ENCODE measurements at regions not wholly inside any gene's neighbourhood (a gene's known extent, or its start where the extent isn't known, plus 50 kb on each side); places are given as distances from the start of the nearest gene placed in this dataset.

DNA sequence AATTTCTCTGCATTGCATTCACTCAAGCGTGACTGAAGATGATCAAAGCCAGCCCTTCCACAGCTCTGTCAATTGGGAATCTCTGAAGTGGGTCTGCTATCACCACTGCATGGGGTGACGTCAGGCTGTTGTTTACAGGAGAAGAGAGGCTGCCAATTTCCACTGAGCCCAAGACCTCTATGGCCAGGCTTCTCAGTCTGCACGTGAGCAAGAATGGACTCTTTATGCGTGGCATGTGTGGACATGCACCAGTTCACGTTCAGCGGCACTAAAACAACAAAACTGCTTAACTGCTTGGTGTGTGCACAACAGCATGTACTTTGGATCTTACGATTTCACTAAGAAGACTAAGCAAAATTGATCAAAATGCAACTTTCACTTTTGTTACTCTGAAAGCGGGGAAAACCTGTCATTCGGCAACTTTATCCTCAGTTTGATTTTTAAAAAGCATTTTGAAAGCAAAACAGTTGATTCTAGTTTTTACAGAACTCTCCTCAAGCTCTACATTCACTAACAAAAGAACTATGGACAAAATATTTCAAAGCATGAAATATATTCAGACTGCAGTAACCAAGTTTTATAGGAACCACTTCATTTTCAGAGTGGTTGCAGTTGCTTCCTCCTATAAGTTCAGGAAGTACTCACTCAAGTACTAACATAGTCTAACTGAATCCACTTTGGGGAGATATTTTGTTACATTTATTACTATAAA, 77.0 kb upstream of the SERTAD2 start:
- TF ChIP-seq YY1 (IDR thresholded peaks at IDR 0.05; ENCODE audit: insufficient read depth, insufficient read length) (no peak), SUZ12 (IDR thresholded peaks at IDR 0.05; ENCODE audit: extremely low read depth, insufficient read depth, insufficient read length) (no peak), ZNF274 (IDR thresholded peaks at IDR 0.05; ENCODE audit: low read depth, low read length) (no peak)
- H3K9me3 ChIP-seq (ENCODE audit: insufficient read depth, low read length): no peaks in the 10 kb centered on the region
- H3K4me3 ChIP-seq (ENCODE audit: insufficient read length, low read depth): no peak overlapping the region
- peaks cover 3% of the 10 kb centered on the region for H3K4me1 ChIP-seq (ENCODE audit: insufficient read depth, insufficient read length)
- no peak for DNase-seq (ENCODE audit: low read depth, low spot score)
- no peaks in the 10 kb centered on the region for H3K27me3 ChIP-seq (ENCODE audit: insufficient read depth, insufficient read length)
- no peak overlapping the region for H3K9ac ChIP-seq (ENCODE audit: insufficient read length, low read depth)
- H3K36me3 ChIP-seq (ENCODE audit: insufficient read depth, insufficient read length, low read length): no peaks in the 10 kb centered on the region

DNA sequence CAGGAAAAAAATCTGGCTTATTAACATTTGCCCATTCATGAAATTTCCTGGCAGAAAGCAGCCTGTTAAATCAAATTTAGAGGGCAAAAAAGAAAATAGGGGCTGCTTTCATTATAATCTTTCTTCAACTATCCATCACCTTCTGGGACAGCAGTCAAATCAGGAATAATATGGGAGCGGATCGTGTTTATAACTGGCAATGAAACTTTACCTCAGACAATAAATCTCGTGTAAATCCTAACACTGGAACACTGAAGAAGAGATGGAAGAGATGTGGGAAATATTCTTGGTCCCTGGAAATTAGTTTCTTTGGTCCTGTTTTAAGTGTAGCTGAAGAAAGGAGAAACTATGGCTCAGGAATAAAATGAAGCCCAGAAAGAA, 77.5 kb upstream of the SERTAD2 start:
- Histone ChIP-seq H3K9me3 (ENCODE audit: insufficient read depth, low read length) (no peaks in the 10 kb centered on the region), H3K36me3 (ENCODE audit: insufficient read depth, insufficient read length, low read length) (no peaks in the 10 kb centered on the region), H3K27me3 (ENCODE audit: insufficient read depth, insufficient read length) (no peaks in the 10 kb centered on the region), H3K4me3 (ENCODE audit: insufficient read length, low read depth) (no peak overlapping the region), H3K4me1 (ENCODE audit: insufficient read depth, insufficient read length) (peaks cover 3% of the 10 kb centered on the region), H3K9ac (ENCODE audit: insufficient read length, low read depth) (no peak overlapping the region)
- no peak for DNase-seq (ENCODE audit: low read depth, low spot score)
- TF ChIP-seq ZNF274 (IDR thresholded peaks at IDR 0.05; ENCODE audit: low read depth, low read length) (no peak), YY1 (IDR thresholded peaks at IDR 0.05; ENCODE audit: insufficient read depth, insufficient read length) (no peak), SUZ12 (IDR thresholded peaks at IDR 0.05; ENCODE audit: extremely low read depth, insufficient read depth, insufficient read length) (no peak)

DNA sequence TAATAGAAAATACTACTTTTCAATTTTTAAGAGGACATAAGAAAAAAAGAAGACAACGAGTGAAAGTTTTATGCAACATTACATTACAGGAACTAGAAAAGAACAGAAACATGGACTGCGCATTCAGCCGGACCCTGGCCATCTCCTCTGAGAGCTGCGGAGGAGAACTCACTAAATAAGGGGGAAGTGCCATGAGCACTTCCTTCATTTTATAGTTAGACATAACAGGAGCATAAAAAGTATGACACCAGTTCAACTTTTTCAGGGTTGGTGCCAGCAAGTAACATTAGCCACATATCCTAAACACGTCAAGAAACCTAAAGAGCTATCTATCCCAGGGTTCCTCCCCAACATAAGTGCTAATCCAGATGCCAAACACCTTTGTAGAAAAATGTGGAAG, 78.0 kb upstream of the SERTAD2 start:
- peaks cover 3% of the 10 kb centered on the region for H3K4me1 ChIP-seq (ENCODE audit: insufficient read depth, insufficient read length)
- TF ChIP-seq SUZ12 (IDR thresholded peaks at IDR 0.05; ENCODE audit: extremely low read depth, insufficient read depth, insufficient read length) (no peak), ZNF274 (IDR thresholded peaks at IDR 0.05; ENCODE audit: low read depth, low read length) (no peak), YY1 (IDR thresholded peaks at IDR 0.05; ENCODE audit: insufficient read depth, insufficient read length) (no peak)
- H3K9me3 ChIP-seq (ENCODE audit: insufficient read depth, low read length): no peaks in the 10 kb centered on the region
- H3K27me3 ChIP-seq (ENCODE audit: insufficient read depth, insufficient read length): no peaks in the 10 kb centered on the region
- no peak for DNase-seq (ENCODE audit: low read depth, low spot score)
- H3K9ac ChIP-seq (ENCODE audit: insufficient read length, low read depth): no peak overlapping the region
- H3K4me3 ChIP-seq (ENCODE audit: insufficient read length, low read depth): no peak overlapping the region
- H3K36me3 ChIP-seq (ENCODE audit: insufficient read depth, insufficient read length, low read length): no peaks in the 10 kb centered on the region

DNA sequence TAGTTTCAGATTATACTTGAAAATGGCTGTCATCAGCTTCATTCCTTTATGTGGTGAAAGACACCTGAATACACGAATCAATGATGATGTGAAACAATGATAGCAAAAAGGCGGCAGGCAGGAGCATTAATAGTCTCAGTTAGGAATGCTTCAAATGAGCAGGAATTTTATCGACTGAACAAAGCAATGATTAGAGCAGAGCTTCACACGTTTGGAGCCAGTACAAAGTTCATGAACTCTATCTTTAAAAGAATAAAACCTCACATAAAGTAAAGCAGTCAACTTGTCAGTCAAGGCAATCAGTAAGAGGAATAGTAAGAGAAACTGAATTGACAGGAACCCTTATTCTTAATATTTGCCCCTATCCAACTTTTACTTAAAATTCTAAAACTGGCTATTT, 78.4 kb upstream of the SERTAD2 start:
- Histone ChIP-seq H3K9me3 (ENCODE audit: insufficient read depth, low read length) (no peaks in the 10 kb centered on the region), H3K4me1 (ENCODE audit: insufficient read depth, insufficient read length) (peaks cover 3% of the 10 kb centered on the region), H3K36me3 (ENCODE audit: insufficient read depth, insufficient read length, low read length) (no peaks in the 10 kb centered on the region), H3K27me3 (ENCODE audit: insufficient read depth, insufficient read length) (no peaks in the 10 kb centered on the region), H3K9ac (ENCODE audit: insufficient read length, low read depth) (no peak overlapping the region), H3K4me3 (ENCODE audit: insufficient read length, low read depth) (no peak overlapping the region)
- TF ChIP-seq ZNF274 (IDR thresholded peaks at IDR 0.05; ENCODE audit: low read depth, low read length): no peak
- no peak for TF ChIP-seq SUZ12 (IDR thresholded peaks at IDR 0.05; ENCODE audit: extremely low read depth, insufficient read depth, insufficient read length)
- no peak for TF ChIP-seq YY1 (IDR thresholded peaks at IDR 0.05; ENCODE audit: insufficient read depth, insufficient read length)
- DNase-seq (ENCODE audit: low read depth, low spot score): no peak

DNA sequence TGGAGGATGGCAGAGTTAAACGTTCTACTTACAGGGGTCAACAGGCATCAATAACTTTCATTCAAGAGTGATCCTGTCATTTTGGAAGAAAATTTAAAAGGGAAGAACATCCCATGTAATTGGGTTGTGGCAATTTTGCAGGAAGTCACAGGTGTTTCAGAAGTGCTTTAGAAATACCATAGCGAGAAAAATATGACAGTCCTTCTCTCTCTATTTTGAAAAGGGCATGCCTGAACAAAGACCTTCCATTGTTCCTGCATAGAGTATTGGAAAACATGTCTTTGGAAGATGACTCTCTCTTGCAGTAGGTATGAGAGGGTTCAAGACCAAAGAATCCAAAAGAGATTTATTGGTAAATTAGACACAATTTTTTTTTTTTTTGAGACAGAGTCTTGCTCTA, 81.8 kb upstream of the SERTAD2 start:
- TF ChIP-seq SUZ12 (IDR thresholded peaks at IDR 0.05; ENCODE audit: extremely low read depth, insufficient read depth, insufficient read length) (no peak), ZNF274 (IDR thresholded peaks at IDR 0.05; ENCODE audit: low read depth, low read length) (no peak), YY1 (IDR thresholded peaks at IDR 0.05; ENCODE audit: insufficient read depth, insufficient read length) (no peak)
- Histone ChIP-seq H3K9me3 (ENCODE audit: insufficient read depth, low read length) (no peaks in the 10 kb centered on the region), H3K4me3 (ENCODE audit: insufficient read length, low read depth) (no peak overlapping the region), H3K9ac (ENCODE audit: insufficient read length, low read depth) (no peak overlapping the region), H3K4me1 (ENCODE audit: insufficient read depth, insufficient read length) (no peaks in the 10 kb centered on the region), H3K27me3 (ENCODE audit: insufficient read depth, insufficient read length) (no peaks in the 10 kb centered on the region), H3K36me3 (ENCODE audit: insufficient read depth, insufficient read length, low read length) (no peaks in the 10 kb centered on the region)
- no peak for DNase-seq (ENCODE audit: low read depth, low spot score)

DNA sequence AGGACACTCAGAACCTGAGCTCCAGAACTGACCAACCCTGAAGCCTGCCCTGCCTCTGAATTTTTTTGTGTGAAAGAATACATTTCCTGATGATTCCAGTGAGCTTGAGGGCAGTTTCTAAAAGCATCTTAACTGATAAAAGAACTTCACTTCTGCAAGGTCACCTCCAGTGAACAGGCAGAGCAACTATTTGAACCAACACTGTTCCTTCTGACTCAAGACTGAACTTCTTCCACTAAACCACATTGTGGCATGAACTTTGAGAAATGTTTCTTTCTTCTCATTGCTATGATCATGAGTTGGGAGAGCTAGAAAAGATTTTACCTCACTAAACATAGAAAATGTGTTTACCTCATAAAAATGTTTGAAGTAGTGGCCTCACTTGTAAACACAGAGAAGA, 83.8 kb upstream of the SERTAD2 start:
- Histone ChIP-seq H3K9me3 (ENCODE audit: insufficient read depth, low read length) (no peaks in the 10 kb centered on the region), H3K4me3 (ENCODE audit: insufficient read length, low read depth) (no peak overlapping the region), H3K27me3 (ENCODE audit: insufficient read depth, insufficient read length) (no peaks in the 10 kb centered on the region), H3K4me1 (ENCODE audit: insufficient read depth, insufficient read length) (no peaks in the 10 kb centered on the region), H3K9ac (ENCODE audit: insufficient read length, low read depth) (no peak overlapping the region), H3K36me3 (ENCODE audit: insufficient read depth, insufficient read length, low read length) (no peaks in the 10 kb centered on the region)
- TF ChIP-seq ZNF274 (IDR thresholded peaks at IDR 0.05; ENCODE audit: low read depth, low read length) (no peak), YY1 (IDR thresholded peaks at IDR 0.05; ENCODE audit: insufficient read depth, insufficient read length) (no peak), SUZ12 (IDR thresholded peaks at IDR 0.05; ENCODE audit: extremely low read depth, insufficient read depth, insufficient read length) (no peak)
- DNase-seq (ENCODE audit: low read depth, low spot score): no peak

DNA sequence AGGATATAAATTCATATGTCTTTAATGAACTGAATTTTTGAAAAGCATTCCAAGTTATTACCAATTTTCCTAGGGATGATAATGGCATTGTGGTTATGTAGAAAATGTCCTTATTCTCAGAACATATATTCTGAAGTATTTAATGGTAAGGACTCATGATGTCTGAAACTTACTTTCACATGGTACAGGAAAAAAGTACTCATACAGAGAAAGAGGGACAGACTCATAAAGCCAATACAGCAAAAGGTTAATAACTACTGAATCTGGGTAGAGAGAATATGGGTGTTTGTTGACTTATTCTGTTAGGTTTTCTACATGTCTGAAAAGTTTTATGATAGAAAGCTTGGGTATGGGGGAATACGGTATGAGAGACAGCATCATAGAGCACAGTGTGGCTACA, 84.3 kb upstream of the SERTAD2 start:
- Histone ChIP-seq H3K36me3 (ENCODE audit: insufficient read depth, insufficient read length, low read length) (no peaks in the 10 kb centered on the region), H3K4me1 (ENCODE audit: insufficient read depth, insufficient read length) (no peaks in the 10 kb centered on the region), H3K4me3 (ENCODE audit: insufficient read length, low read depth) (no peak overlapping the region), H3K9me3 (ENCODE audit: insufficient read depth, low read length) (no peaks in the 10 kb centered on the region), H3K9ac (ENCODE audit: insufficient read length, low read depth) (no peak overlapping the region), H3K27me3 (ENCODE audit: insufficient read depth, insufficient read length) (no peaks in the 10 kb centered on the region)
- TF ChIP-seq SUZ12 (IDR thresholded peaks at IDR 0.05; ENCODE audit: extremely low read depth, insufficient read depth, insufficient read length) (no peak), ZNF274 (IDR thresholded peaks at IDR 0.05; ENCODE audit: low read depth, low read length) (no peak), YY1 (IDR thresholded peaks at IDR 0.05; ENCODE audit: insufficient read depth, insufficient read length) (no peak)
- no peak for DNase-seq (ENCODE audit: low read depth, low spot score)
